ENCODE measurements at regions not wholly inside any gene's neighbourhood (a gene's known extent, or its start where the extent isn't known, plus 50 kb on each side); places are given as distances from the start of the nearest gene placed in this dataset.

GRCh38 chr12:105750096-105750495 is 388.7 kb downstream of the NUAK1 start:
- ATAC-seq, result no peak
- POLR2A ChIA-PET, result no interaction called here
- H3K4me1 Mint-ChIP-seq, result no peaks in the 10 kb centered on the region
- H3K27ac Mint-ChIP-seq, result no peak overlapping the region
- no peaks in the 10 kb centered on the region for H3K9me3 Mint-ChIP-seq
- no peak for DNase-seq
- no peaks in the 10 kb centered on the region for H3K36me3 Mint-ChIP-seq
- H3K27me3 Mint-ChIP-seq, result peaks cover 0 to 2% (median 0%) of the 10 kb centered on the region in 5 donors
- no peak overlapping the region for H3K4me3 Mint-ChIP-seq

- H3K36me3 Mint-ChIP-seq, result no peaks in the 10 kb centered on the region
- H3K27ac Mint-ChIP-seq, result no peak overlapping the region
- H3K9me3 Mint-ChIP-seq, result no peaks in the 10 kb centered on the region
- H3K4me1 Mint-ChIP-seq, result no peaks in the 10 kb centered on the region
- H3K27me3 Mint-ChIP-seq, result no peaks in the 10 kb centered on the region
- ATAC-seq (no peak), DNase-seq (no peak)
- POLR2A ChIA-PET, result no interaction called here
- no peak overlapping the region for H3K4me3 Mint-ChIP-seq
Observed at GRCh38 chr12:105754313-105754712, 384.4 kb downstream of the NUAK1 start.

GRCh38 chr12:105756961-105757360 is 381.8 kb downstream of the NUAK1 start:
- ATAC-seq (no peak), DNase-seq (no peak)
- Mint-ChIP-seq H3K4me1 (no peaks in the 10 kb centered on the region), H3K4me3 (no peak overlapping the region), H3K36me3 (no peaks in the 10 kb centered on the region), H3K27ac (no peak overlapping the region), H3K9me3 (no peaks in the 10 kb centered on the region), H3K27me3 (peaks cover 0 to 4% (median 0%) of the 10 kb centered on the region in 5 donors)
- POLR2A ChIA-PET, result no interaction called here

GRCh38 chr12:105759149-105759548 is 379.6 kb downstream of the NUAK1 start:
- Mint-ChIP-seq H3K4me1 (no peaks in the 10 kb centered on the region), H3K27ac (no peak overlapping the region), H3K27me3 (peaks cover 0 to 12% (median 5%) of the 10 kb centered on the region in 5 donors), H3K9me3 (peaks cover 0 to 5% (median 0%) of the 10 kb centered on the region in 9 donors), H3K4me3 (no peak overlapping the region), H3K36me3 (peaks cover 0 to 4% (median 0%) of the 10 kb centered on the region in 3 donors)
- DNase-seq, result no peak
- POLR2A ChIA-PET, result no interaction called here
- ATAC-seq, result no peak

GRCh38 chr12:105761075-105761474 is 377.7 kb downstream of the NUAK1 start:
- H3K27me3 Mint-ChIP-seq, result peaks cover 0 to 12% (median 5%) of the 10 kb centered on the region in 5 donors
- no peak overlapping the region for H3K4me3 Mint-ChIP-seq
- no peak for ATAC-seq
- POLR2A ChIA-PET, result no interaction called here
- peaks cover 0 to 5% (median 0%) of the 10 kb centered on the region in 9 donors for H3K9me3 Mint-ChIP-seq
- peaks cover 0 to 4% (median 0%) of the 10 kb centered on the region in 3 donors for H3K36me3 Mint-ChIP-seq
- no peak for DNase-seq
- no peak overlapping the region for H3K27ac Mint-ChIP-seq
- H3K4me1 Mint-ChIP-seq, result no peaks in the 10 kb centered on the region

- Mint-ChIP-seq H3K4me1 (no peaks in the 10 kb centered on the region), H3K27me3 (peaks cover 0 to 15% (median 5%) of the 10 kb centered on the region in 5 donors), H3K9me3 (peaks cover 0 to 5% (median 0%) of the 10 kb centered on the region in 9 donors), H3K36me3 (peaks cover 0 to 4% (median 0%) of the 10 kb centered on the region in 3 donors), H3K4me3 (no peak overlapping the region), H3K27ac (no peak overlapping the region)
- POLR2A ChIA-PET, result no interaction called here
- ATAC-seq (no peak), DNase-seq (no peak)
Observed at GRCh38 chr12:105764216-105764835, 374.4 kb downstream of the NUAK1 start.

GRCh38 chr12:105765053-105766014 is 373.4 kb downstream of the NUAK1 start:
- ATAC-seq (no peak), DNase-seq (no peak)

GRCh38 chr12:105766029-105766428 is 372.7 kb downstream of the NUAK1 start:
- Mint-ChIP-seq H3K27me3 (peaks cover 0 to 11% (median 8%) of the 10 kb centered on the region in 5 donors), H3K27ac (no peak overlapping the region), H3K4me1 (no peaks in the 10 kb centered on the region), H3K4me3 (no peak overlapping the region), H3K36me3 (peaks cover 0 to 4% (median 0%) of the 10 kb centered on the region in 3 donors), H3K9me3 (peaks cover 0 to 5% (median 0%) of the 10 kb centered on the region in 9 donors)
- DNase-seq (no peak), ATAC-seq (no peak)
- POLR2A ChIA-PET, result no interaction called here

More at GRCh38 chr12:105765053-105766014, 373.4 kb downstream of the NUAK1 start:
- peaks cover 0 to 5% (median 0%) of the 10 kb centered on the region in 9 donors for H3K9me3 Mint-ChIP-seq
- POLR2A ChIA-PET, result no interaction called here
- no peak overlapping the region for H3K4me3 Mint-ChIP-seq
- H3K27me3 Mint-ChIP-seq, result peaks cover 0 to 11% (median 8%) of the 10 kb centered on the region in 5 donors
- peaks cover 0 to 4% (median 0%) of the 10 kb centered on the region in 3 donors for H3K36me3 Mint-ChIP-seq
- no peak overlapping the region for H3K27ac Mint-ChIP-seq
- H3K4me1 Mint-ChIP-seq, result no peaks in the 10 kb centered on the region

GRCh38 chr12:105769486-105769885 is 369.3 kb downstream of the NUAK1 start:
- ATAC-seq (no peak), DNase-seq (no peak)
- POLR2A ChIA-PET, result no interaction called here
- Mint-ChIP-seq H3K9me3 (no peaks in the 10 kb centered on the region), H3K4me1 (no peaks in the 10 kb centered on the region), H3K27me3 (peaks cover 5 to 28% (median 7%) of the 10 kb centered on the region in 5 donors), H3K27ac (no peak overlapping the region), H3K4me3 (no peak overlapping the region), H3K36me3 (no peaks in the 10 kb centered on the region)

GRCh38 chr12:105773471-105773870 is 365.3 kb downstream of the NUAK1 start:
- no peak for ATAC-seq
- H3K4me3 Mint-ChIP-seq, result no peak overlapping the region
- POLR2A ChIA-PET, result no interaction called here
- H3K4me1 Mint-ChIP-seq, result no peaks in the 10 kb centered on the region
- H3K36me3 Mint-ChIP-seq, result no peaks in the 10 kb centered on the region
- peaks cover 0 to 6% (median 0%) of the 10 kb centered on the region in 9 donors for H3K9me3 Mint-ChIP-seq
- H3K27me3 Mint-ChIP-seq, result peaks cover 5 to 28% (median 7%) of the 10 kb centered on the region in 5 donors
- no peak overlapping the region for H3K27ac Mint-ChIP-seq
- no peak for DNase-seq

- H3K9me3 Mint-ChIP-seq, result peaks cover 0 to 6% (median 0%) of the 10 kb centered on the region in 9 donors
- ATAC-seq (no peak), DNase-seq (no peak)
- H3K4me3 Mint-ChIP-seq, result no peak overlapping the region
- H3K36me3 Mint-ChIP-seq, result no peaks in the 10 kb centered on the region
- H3K27ac Mint-ChIP-seq, result no peak overlapping the region
- peaks cover 3 to 28% (median 7%) of the 10 kb centered on the region in 5 donors for H3K27me3 Mint-ChIP-seq
- no peaks in the 10 kb centered on the region for H3K4me1 Mint-ChIP-seq
- POLR2A ChIA-PET, result no interaction called here
Observed at GRCh38 chr12:105774037-105774436, 364.7 kb downstream of the NUAK1 start.

GRCh38 chr12:105775343-105775742 is 363.4 kb downstream of the NUAK1 start:
- no peak for ATAC-seq
- no peak for DNase-seq
- Mint-ChIP-seq H3K9me3 (peaks cover 0 to 6% (median 0%) of the 10 kb centered on the region in 9 donors), H3K4me3 (no peak overlapping the region), H3K4me1 (no peaks in the 10 kb centered on the region), H3K27ac (no peak overlapping the region), H3K27me3 (peaks cover 2 to 28% (median 6%) of the 10 kb centered on the region in 5 donors), H3K36me3 (no peaks in the 10 kb centered on the region)
- POLR2A ChIA-PET, result no interaction called here
